GM12878 (cell line): ENCODE measurements at regions not wholly inside any gene's neighbourhood (a gene's known extent, or its start where the extent isn't known, plus 50 kb on each side); places are given as distances from the start of the nearest gene placed in this dataset. TPM values are rescaled to one million over a fixed set of nuclear protein-coding genes. Genes with fewer than 3 reads are reported as not detected.

ENCODE experiments used
- ATAC-seq: fragments of 200-7000 bp; cut with Tn5 transposase; 3 replicates; pipeline ENCODE4 v1.9.1; 2020; ENCODE audit warnings: mild to moderate bottlenecking, moderate library complexity
- BruUV-seq: library from RNA; stranded (reverse); fragments of 400-500 nt; replicated peaks from 2 replicates; lab custom pipeline; 2021; lab: Mats Ljungman, UMichigan
- CTCF ChIA-PET: fragments of 300-600 bp; sonication (Branson Sonifier 250); formaldehyde crosslinking; extraction: SDS; loops from one replicate; lab custom pipeline; 2021; ENCODE audit warnings: inconsistent platforms; lab: Yijun Ruan, JAX
- POLR2A ChIA-PET: fragments of 350-600 bp; formaldehyde crosslinking; extraction: SDS; loops from one replicate; lab custom pipeline; 2021; ENCODE audit warnings: inconsistent platforms; lab: Charles Lee
- RAD21 ChIA-PET: fragments of 300-600 bp; sonication (Branson Sonifier 250); formaldehyde crosslinking; loops from one replicate; lab custom pipeline; 2023; ENCODE audit warnings: antibody characterized with exemption; ENCODE audit not compliant: unreplicated experiment; lab: Charles Lee
- SMC1A ChIA-PET: fragments of 300-600 bp; sonication (Branson Sonifier 250); formaldehyde crosslinking; loops from one replicate; lab custom pipeline; 2023; ENCODE audit not compliant: unreplicated experiment, uncharacterized antibody; lab: Charles Lee
- DNase-seq: peaks from one replicate; pipeline ENCODE4 v3.0.0-alpha.2; 2011; ENCODE audit warnings: low read depth, low spot score
- FAIRE-seq: peaks from 3 replicates; lab custom pipeline; 2011; peaks lifted over from hg19 to GRCh38; lab: Jason Lieb, UNC
- H2AFZ ChIP-seq: 2 replicates; pipeline ENCODE4 v1.6.0; 2011; ENCODE audit warnings: low read depth, low read length, control low read depth; ENCODE audit not compliant: control insufficient read depth
- H3K27ac ChIP-seq: 2 replicates; pipeline ENCODE4 v1.5.1; 2011; ENCODE audit warnings: control low read depth; ENCODE audit not compliant: control insufficient read depth, insufficient read depth
- H3K27me3 ChIP-seq, 2 experiments: replicated peaks in 1 of 2; 2 replicates each; pipeline versions ENCODE4 v1.6.0 to v1.6.1; 2011; ENCODE audit warnings: low read length in 1 of 2; ENCODE audit not compliant: control insufficient read depth in 2 of 2, insufficient read depth in 2 of 2
- H3K36me3 ChIP-seq, 2 experiments: 2 replicates each; pipeline ENCODE4 v1.5.1; 2011; ENCODE audit warnings: low read length in 1 of 2; ENCODE audit not compliant: control insufficient read depth in 2 of 2, insufficient read depth in 2 of 2
- H3K4me1 ChIP-seq: 2 replicates; pipeline ENCODE4 v1.6.1; 2011; ENCODE audit warnings: mild to moderate bottlenecking, low read length, moderate library complexity, mixed read lengths; ENCODE audit not compliant: control insufficient read depth, insufficient read depth
- H3K4me2 ChIP-seq: 2 replicates; pipeline ENCODE4 v1.6.0; 2011; ENCODE audit warnings: control low read depth; ENCODE audit not compliant: control insufficient read depth, insufficient read depth
- H3K4me3 ChIP-seq: fragments of 200-600 bp; sonication (generic); 2 replicates; pipeline ENCODE4 v1.5.1; 2016
- H3K79me2 ChIP-seq: 2 replicates; pipeline ENCODE4 v1.6.0; 2011; ENCODE audit warnings: low read length; ENCODE audit not compliant: control insufficient read depth, insufficient read depth
- H3K9ac ChIP-seq: 2 replicates; pipeline ENCODE4 v1.8.0; 2011; ENCODE audit warnings: low read length, control low read depth, mixed read lengths; ENCODE audit not compliant: control insufficient read depth, insufficient read depth
- H3K9me3 ChIP-seq: replicated peaks from 3 replicates; pipeline ENCODE4 v1.5.1; 2011; ENCODE audit warnings: mild to moderate bottlenecking, low read length; ENCODE audit not compliant: control insufficient read depth, insufficient read depth
- H4K20me1 ChIP-seq: 2 replicates; pipeline ENCODE4 v1.6.0; 2011; ENCODE audit not compliant: control insufficient read depth, insufficient read depth
- NR2F1 ChIP-seq: fragments of 450-650 bp; conservative IDR thresholded peaks from 2 replicates; pipeline ENCODE4 v1.6.1; 2017; ENCODE audit warnings: mild to moderate bottlenecking
- TBL1XR1 ChIP-seq: IDR thresholded peaks from 2 replicates; pipeline ENCODE4 v1.6.1; 2012; ENCODE audit warnings: low read depth, low read length, improper control_type of control experiment
- WGBS: methylation state at CpG from one replicate; pipeline ENCODE4 v1.1.6; 2016; ENCODE audit warnings: low lambda C conversion rate; ENCODE audit not compliant: insufficient replicate concordance, insufficient coverage; ENCODE audit errors: missing lambda C conversion rate; 5-methylcytosine and 5-hydroxymethylcytosine counted together
- in situ Hi-C: fragments of 300-500 bp; cut with MboI; formaldehyde crosslinking; loops from 9 replicates; pipeline ENCODE4 v1.14.3; 2018; ENCODE audit warnings: mixed read lengths
- intact Hi-C: fragments of 100-400 bp; cut with micrococcal nuclease; formaldehyde crosslinking; loops from one replicate; pipeline ENCODE4 v1.14.2; 2022; ENCODE audit not compliant: unreplicated experiment
- small RNA-seq: library from RNA; depleted of rRNA; stranded (forward); fragments of <200 nt; gene quantifications from one replicate; pipeline ENCODE3, GENCODE V24; 2014

GRCh38 chr5:35281613-35282012 lies 51.3 kb upstream of the PRLR start:
- Histone ChIP-seq H3K9ac (no peak overlapping the region), H3K4me2 (no peak overlapping the region), H3K27ac (no peak overlapping the region), H2AFZ (no peak overlapping the region), H4K20me1 (no peaks in the 10 kb centered on the region), H3K36me3 (no peaks in the 10 kb centered on the region), H3K27me3 (no peaks in the 10 kb centered on the region), H3K4me3 (no peak overlapping the region), H3K9me3 (no peaks in the 10 kb centered on the region), H3K4me1 (no peaks in the 10 kb centered on the region), H3K79me2 (no peaks in the 10 kb centered on the region)
- no TSS peak for BruUV-seq
- ChIA-PET CTCF (no interaction called here), RAD21 (no interaction called here), POLR2A (no interaction called here), SMC1A (interaction anchor here (1.0 to 1.4 kb wide), 4 partner anchors 9 to 27 kb away, joined by 3 to 4 read pairs (median 3); no protein-coding TSS in a partner anchor)
- WGBS = 47% methylated on average over 2 of the region's 2 CpGs
- ATAC-seq (no peak), DNase-seq (no peak), FAIRE-seq (no peak)
- TF ChIP-seq TBL1XR1 = no peak
- TF ChIP-seq NR2F1 = peak; percentile 68
- in situ Hi-C loops (no loop called here), intact Hi-C loops (no loop called here)

Small RNA genes in the stretch of these regions (small RNA-seq; reads per million reads assigned to genes)
- gene RF00012 = not detected
